ENCODE measurements at regions not wholly inside any gene's neighbourhood (a gene's known extent, or its start where the extent isn't known, plus 50 kb on each side); places are given as distances from the start of the nearest gene placed in this dataset.
"Not testable (repeated sequence)": the region's sequence is repeated elsewhere in the genome, so short reads cannot be mapped to it uniquely, and the experiment has no call there.

DNA sequence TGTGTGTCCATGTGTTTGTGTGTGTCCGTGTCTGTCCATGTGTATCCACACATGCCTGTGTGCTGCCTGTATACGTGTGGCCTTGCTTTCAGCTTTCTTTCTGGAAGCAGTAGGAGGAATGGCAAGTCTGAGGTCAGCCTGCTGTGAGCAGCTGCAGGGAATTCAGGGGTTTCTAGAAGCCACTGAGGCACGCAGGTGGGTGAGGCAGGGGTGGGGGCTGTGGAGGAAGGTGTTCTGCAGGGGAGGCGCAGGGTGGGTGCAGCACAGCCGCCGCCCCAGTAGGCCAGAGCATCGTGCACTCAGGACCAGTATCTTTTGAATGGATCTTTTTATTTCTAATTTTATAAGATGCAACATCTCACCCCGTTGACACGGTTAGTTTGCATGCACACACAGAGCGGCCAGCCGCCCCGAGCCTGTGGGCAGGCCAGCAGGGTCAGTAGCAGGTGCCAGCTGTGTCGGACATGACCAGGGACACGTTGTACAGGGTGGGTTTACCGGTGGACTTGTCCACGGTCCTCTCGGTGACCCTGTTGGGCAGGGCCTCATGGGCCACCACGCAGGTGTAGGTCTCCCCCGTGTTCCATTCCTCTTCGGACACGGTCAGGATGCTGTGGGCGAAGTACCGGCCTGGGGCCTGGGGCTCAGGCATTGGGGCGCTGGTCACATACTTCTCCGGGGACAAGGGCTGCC is 327.7 kb downstream of the TMEM121 start:
- in situ Hi-C loops (cut with MboI; ENCODE audit: low sequenced_read_pairs), result no loop called here

DNA sequence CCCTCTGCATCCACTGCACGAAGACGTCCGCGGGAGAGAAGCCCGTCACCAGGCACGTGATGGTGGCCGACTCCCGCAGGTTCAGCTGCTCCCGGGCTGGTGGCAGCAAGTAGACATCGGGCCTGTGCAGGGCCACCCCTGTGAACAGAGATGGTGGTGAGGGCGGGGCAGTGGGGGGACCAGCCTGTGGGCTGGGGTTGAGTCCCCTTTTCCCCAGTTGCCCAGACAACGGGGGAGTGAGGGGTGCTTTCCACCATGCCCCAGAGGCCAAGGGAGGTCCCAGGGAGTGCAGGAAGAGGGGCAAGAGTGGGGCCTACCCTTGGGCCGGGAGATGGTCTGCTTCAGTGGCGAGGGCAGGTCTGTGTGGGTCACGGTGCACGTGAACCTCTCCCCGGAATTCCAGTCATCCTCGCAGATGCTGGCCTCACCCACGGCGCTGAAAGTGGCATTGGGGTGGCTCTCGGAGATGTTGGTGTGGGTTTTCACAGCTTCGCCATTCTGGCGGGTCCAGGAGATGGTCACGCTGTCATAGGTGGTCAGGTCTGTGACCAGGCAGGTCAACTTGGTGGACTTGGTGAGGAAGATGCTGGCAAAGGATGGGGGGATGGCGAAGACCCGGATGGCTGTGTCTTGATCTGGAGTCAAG is 328.3 kb downstream of the TMEM121 start:
- in situ Hi-C loops (cut with MboI; ENCODE audit: low sequenced_read_pairs), result no loop called here

DNA sequence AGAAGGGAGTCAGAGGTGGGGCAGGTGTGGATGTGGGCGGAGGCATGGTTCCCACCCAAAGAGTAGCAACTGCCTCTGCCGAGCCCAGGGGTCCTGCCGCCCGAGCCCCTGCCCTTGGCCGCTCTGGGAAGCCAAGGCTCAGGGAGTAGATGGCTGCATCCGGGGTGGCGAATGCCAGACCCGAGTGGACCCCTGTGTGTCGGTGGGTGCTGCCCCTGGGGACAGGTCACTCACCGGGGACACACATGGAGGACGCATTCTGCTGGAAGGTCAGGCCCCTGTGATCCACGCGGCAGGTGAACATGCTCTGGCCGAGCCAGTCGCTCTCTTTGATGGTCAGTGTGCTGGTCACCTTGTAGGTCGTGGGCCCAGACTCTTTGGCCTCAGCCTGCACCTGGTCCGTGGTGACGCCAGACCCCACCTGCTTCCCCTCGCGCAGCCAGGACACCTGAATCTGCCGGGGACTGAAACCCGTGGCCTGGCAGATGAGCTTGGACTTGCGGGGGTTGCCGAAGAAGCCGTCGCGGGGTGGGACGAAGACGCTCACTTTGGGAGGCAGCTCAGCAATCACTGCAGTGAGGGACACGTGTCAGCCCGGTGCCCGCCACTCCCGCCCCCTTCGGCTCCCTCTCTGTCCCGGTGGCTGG is 329.0 kb downstream of the TMEM121 start:
- in situ Hi-C loops (cut with MboI; ENCODE audit: low sequenced_read_pairs), result no loop called here

DNA sequence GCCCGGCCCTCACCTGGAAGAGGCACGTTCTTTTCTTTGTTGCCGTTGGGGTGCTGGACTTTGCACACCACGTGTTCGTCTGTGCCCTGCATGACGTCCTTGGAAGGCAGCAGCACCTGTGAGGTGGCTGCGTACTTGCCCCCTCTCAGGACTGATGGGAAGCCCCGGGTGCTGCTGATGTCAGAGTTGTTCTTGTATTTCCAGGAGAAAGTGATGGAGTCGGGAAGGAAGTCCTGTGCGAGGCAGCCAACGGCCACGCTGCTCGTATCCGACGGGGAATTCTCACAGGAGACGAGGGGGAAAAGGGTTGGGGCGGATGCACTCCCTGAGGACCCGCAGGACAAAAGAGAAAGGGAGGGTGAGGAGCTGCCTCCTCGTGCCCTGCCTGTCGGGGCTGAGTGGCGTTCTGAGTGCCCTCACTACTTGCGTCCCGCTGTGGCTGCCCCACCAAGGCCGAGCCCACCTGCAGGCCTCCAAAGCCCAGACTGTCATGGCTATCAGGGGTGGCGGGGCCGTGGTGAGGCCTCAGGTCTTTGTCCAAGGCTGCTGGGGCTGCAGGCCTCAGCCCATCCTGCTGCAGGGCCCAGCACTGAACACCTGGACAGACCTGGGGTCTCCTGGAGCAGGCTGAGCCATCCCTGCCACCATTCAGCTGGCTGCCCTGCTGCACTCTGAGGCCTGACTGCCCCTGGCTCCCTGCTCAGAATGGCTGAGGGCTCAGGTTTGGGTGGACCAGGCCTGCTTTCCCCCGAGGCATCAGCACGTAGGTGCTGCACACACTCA is 329.7 kb downstream of the TMEM121 start:
- in situ Hi-C loops (cut with MboI; ENCODE audit: low sequenced_read_pairs), result no loop called here

DNA sequence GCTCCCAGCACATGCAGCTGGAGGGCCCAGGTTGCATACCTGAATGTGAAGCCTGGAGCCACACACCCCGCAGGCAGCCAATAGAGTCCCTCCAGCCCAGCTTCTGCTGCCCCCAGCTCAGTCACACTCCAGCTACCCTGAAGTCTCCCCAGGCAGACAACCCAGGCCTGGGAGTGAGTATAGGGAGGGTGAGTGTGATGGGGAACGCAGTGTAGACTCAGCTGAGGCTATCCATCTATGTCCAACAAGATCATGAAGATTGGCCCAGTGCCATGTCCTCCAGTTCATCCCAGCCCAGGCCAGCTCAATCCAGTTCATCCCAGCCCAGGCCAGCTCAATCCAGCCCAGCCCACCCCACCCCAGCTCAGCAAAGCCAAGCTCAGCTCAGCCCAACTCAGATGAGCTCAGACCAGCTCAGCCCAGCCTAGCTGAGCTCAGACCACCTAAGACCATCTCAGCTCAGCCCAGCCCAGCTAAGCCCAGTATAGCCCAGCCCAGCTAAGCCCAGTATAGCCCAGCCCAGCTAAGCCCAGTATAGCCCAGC is 330.4 kb downstream of the TMEM121 start:
- in situ Hi-C loops (cut with MboI; ENCODE audit: low sequenced_read_pairs), result no loop called here

DNA sequence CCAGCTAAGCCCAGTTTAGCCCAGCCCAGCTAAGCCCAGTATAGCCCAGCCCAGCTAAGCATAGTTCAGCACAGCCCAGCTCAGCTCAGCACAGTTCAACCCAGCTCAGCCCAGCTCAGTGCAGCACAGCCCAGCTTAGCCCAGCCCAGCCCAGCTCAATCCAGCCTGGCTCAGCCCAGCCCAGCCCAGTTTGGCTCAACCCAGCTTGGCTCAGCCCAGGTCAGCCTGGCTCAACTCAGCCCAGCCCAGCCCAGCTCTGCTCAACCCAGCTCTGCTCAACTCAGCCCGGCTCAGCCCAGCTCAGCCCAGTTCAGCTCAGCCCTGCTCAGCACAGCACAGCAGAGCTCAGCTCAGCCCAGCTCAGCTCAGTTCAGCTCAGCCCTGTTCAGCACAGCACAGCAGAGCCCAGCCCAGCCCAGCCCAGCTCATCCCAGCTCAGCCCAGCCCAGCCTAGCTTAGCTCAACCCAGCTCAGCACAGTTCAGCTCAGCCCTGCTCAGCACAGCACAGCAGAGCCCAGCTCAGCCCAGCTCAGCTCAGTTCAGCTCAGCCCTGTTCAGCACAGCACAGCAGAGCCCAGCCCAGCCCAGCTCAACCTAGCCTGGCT is 330.9 kb downstream of the TMEM121 start:
- in situ Hi-C loops (cut with MboI; ENCODE audit: low sequenced_read_pairs), result no loop called here

DNA sequence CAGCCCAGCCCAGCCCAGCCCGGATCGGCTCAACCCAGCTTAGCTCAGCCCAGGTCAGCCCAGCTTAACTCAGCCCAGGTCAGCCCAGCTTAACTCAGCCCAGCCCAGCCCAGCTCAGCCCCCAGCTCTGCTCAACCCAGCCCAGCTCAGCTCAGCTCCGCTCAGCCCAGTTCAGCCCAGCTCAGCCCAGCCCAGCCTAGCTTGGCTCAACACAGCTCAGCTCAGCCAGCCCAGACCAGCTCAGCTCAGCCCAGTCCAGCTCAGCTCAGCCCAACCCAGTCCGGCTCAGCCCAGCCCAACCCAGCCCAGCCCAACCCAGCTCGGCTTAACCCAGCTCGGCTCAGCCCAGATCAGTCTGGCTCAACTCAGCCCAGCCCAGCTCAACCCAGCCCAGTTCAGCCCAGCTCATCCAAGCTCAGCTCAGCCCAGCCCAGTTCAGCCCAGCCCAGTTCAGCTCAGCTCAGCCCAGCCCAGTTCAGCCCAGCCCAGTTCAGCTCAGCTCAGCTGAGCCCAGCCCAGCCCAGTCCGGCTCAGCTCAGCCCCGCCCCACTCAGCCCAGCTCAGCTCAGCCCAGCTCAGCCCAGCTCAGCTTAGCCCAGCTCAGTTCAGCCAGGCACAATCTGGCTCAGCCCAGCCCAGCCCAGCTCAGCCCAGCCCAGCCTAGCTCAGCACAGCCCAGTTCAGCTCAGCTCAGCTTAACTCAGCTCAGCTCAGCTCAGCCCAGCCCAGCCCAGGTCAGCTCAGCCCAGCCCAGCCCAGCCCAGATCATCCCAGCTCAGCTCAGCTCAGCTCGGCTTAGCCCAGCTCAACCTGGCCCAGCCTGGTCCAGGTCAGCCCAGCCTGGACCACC is 331.7 kb downstream of the TMEM121 start:
- in situ Hi-C loops (cut with MboI; ENCODE audit: low sequenced_read_pairs), result no loop called here

DNA sequence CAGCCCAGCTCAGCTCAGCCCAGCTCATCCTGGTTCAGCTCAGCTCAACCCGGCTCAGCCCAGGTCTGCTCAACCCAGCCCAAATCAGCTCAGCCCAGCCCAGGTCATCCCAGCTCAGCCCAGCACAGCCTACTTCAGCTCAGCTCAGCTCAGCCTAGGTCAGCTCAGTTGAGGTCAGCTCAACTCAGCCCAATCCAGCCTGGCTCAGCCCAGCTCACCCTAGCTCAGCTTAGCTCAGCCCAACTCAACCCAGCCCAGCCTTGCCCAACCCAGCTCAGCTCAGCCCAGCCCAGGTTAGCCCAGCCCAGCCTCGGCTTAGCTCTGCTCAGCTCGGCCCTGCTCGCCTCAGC is 332.3 kb downstream of the TMEM121 start:
- in situ Hi-C loops (cut with MboI; ENCODE audit: low sequenced_read_pairs), result no loop called here

DNA sequence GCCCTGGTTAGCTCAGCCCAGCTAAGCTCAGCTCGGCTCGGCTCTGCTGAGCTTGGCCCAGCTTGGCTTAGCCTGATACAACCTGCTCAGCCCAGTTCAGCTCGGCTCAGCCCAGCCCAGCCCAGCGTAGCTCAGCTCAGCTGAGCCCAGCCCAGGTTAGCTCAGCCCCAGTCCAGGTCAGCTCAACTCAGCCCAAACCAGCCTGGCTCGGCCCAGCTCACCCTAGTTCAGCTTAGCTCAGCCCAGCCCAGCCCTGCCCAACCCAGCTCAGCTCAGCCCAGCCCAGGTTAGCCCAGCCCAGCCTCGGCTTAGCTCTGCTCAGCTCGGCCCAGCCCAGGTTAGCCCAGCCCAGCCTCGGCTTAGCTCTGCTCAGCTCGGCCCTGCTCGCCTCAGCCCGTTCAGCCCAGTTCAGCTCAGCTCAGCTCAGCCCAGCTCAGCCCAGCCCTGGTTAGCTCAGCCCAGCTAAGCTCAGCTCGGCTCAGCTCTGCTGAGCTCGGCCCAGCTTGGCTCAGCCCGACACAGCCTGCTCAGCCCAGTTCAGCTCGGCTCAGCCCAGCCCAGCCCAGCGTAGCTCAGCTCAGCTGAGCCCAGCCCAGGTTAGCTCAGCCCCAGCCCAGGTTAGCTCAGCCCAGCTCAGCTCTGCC is 332.8 kb downstream of the TMEM121 start:
- in situ Hi-C loops (cut with MboI; ENCODE audit: low sequenced_read_pairs), result not testable (repeated sequence)

DNA sequence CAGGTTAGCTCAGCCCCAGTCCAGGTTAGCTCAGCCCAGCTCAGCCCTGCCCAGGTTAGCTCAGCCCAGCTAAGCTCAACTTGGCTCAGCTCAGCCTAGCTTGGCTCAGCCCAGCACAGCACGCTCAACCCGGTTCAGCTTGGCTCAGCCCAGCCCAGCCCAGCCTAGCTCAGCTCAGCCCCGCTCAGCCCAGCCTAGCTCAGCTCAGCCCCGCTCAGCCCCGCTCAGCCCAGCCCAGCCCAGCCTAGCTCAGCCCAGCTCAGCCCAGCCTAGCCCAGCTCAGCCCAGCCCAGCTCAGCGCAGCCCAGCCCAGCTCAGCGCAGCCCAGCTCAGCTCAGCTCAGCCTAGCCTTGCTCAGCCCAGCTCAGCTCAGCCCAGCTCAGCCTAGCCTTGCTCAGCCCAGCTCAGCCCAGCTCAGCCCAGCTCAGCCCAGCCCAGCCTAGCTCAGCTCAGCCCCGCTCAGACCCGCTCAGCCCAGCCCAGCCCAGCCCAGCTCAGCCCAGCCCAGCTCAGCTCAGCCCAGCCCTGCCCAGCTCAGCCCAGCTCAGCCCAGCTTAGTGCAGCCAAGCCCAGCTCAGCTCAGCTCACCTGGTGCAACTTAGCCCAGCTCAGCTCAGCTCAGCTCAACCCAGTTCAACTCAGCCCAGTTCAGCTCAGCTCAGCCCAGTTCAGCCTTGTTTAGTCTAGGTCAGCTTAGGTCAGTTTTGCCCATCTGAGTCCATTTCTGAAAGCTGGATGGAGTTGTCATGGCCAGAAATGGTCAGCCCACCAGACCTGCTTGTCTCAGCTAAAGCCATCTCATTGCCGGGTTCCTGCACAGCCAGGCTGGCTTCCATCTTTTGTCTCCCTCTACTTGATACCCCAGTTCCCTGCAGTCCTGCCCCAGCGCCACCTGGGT is 333.6 kb downstream of the TMEM121 start:
- in situ Hi-C loops (cut with MboI; ENCODE audit: low sequenced_read_pairs), result no loop called here

DNA sequence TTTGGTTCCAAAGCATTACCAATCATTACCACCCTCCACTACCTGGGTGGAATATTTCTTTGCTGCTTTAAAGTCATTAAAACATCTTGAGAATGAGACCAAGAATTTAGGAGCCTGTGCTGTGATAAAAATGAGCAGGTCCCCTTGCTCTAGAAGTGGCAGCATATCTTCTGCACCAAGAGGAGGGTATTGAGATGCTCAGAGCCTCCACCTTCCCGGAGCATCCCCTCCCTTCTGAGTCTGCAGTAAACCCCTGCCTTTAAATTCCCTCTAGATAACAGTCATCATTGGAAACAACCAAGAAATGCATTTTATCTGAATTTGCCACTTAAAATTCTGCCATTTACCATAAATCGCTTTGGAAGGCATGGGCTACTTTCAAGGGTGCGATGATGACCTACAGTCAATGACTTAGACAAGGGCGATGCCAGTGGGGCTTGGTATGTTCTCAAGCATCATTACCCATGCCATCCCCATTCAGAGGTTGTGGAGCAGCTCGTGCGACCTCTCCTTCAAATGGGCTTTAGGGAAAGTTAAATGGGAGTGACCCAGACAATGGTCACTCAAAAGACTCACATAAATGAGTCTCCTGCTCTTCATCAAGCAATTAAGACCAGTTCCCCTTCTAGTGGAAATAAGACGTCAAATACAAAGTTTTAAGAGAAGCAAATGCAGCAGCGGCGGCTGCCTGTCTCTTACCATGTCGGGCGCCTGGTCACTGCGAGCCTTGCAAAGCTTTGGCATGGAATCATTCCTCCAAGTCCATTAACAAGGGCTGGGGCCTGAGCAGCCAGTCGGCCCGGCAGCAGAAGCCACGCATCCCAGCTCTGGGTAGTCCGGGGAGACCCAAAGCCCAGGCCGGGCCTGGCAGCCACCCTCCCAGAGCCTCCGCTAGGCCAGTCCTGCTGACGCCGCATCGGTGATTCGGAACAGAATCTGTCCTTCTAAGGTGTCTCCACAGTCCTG is 334.5 kb downstream of the TMEM121 start:
- in situ Hi-C loops (cut with MboI; ENCODE audit: low sequenced_read_pairs), result no loop called here

DNA sequence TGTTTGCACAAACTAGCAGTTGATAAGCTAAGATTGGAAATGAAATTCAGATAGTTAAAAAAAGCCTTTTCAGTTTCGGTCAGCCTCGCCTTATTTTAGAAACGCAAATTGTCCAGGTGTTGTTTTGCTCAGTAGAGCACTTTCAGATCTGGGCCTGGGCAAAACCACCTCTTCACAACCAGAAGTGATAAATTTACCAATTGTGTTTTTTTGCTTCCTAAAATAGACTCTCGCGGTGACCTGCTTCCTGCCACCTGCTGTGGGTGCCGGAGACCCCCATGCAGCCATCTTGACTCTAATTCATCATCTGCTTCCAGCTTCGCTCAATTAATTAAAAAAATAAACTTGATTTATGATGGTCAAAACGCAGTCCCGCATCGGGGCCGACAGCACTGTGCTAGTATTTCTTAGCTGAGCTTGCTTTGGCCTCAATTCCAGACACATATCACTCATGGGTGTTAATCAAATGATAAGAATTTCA is 335.6 kb downstream of the TMEM121 start:
- in situ Hi-C loops (cut with MboI; ENCODE audit: low sequenced_read_pairs), result no loop called here

DNA sequence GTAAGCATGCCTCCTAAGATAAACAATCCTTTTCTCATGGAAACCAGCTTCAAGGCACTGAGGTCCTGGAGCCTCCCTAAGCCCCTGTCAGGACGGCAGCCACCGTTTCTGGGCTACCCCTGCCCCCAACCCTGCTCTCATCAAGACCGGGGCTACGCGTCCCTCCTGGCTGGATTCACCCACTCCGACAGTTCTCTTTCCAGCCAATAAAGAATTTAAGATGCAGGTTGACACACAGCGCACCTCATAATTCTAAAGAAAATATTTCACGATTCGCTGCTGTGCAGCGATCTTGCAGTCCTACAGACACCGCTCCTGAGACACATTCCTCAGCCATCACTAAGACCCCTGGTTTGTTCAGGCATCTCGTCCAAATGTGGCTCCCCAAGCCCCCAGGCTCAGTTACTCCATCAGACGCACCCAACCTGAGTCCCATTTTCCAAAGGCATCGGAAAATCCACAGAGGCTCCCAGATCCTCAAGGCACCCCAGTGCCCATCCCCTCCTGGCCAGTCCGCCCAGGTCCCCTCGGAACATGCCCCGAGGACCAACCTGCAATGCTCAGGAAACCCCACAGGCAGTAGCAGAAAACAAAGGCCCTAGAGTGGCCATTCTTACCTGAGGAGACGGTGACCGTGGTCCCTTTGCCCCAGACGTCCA is 336.3 kb downstream of the TMEM121 start:
- in situ Hi-C loops (cut with MboI; ENCODE audit: low sequenced_read_pairs), result no loop called here

DNA sequence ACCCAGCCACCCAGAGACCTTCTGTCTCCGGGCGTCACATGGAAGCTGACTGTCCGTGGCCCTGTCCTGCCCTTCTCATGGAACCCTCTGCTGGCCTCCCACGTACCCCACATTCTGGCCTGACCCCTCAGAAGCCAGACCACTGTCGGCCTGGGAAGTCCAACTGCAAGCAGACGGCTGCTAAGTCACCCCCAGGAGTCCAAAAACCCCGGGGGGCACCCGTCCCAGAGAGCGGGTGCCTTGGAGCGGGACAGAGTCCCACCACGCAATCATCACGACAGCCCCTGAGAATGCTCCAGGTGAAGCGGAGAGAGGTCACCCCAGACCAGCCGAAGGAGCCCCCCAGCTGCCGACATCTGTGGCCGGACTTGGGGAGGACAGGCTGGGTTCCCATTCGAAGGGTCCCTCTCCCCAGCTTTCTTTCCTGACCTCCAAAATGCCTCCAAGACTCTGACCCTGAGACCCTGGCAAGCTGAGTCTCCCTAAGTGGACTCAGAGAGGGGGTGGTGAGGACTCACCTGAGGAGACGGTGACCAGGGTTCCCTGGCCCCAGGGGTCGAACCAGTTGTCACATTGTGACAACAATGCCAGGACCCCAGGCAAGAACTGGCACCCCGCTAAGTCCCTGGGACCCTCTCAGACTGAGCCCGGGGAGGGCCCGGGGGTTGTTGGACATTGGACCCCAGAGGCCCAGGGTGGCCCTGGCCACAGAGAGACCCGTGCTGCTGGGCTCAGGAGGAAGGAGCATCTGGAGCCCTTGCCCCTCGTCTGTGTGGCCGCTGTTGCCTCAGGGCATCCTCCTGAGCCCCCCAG is 337.1 kb downstream of the TMEM121 start:
- in situ Hi-C loops (cut with MboI; ENCODE audit: low sequenced_read_pairs), result no loop called here

DNA sequence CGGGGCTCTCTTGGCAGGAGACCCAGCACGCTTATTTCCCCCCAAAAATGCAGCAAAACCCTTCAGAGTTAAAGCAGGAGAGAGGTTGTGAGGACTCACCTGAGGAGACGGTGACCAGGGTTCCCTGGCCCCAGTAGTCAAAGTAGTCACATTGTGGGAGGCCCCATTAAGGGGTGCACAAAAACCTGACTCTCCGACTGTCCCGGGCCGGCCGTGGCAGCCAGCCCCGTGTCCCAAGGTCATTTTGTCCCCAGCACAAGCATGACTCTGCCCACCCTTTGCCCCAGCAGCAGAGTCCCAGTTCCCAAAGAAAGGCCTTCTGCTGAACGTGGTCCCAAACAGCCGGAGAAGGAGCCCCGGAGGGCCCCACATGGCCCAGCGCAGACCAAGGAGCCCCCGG is 337.7 kb downstream of the TMEM121 start:
- in situ Hi-C loops (cut with MboI; ENCODE audit: low sequenced_read_pairs), result no loop called here

All from HL-60/S4 (cell line).